ENCODE measurements at regions not wholly inside any gene's neighbourhood (a gene's known extent, or its start where the extent isn't known, plus 50 kb on each side); places are given as distances from the start of the nearest gene placed in this dataset.

DNA sequence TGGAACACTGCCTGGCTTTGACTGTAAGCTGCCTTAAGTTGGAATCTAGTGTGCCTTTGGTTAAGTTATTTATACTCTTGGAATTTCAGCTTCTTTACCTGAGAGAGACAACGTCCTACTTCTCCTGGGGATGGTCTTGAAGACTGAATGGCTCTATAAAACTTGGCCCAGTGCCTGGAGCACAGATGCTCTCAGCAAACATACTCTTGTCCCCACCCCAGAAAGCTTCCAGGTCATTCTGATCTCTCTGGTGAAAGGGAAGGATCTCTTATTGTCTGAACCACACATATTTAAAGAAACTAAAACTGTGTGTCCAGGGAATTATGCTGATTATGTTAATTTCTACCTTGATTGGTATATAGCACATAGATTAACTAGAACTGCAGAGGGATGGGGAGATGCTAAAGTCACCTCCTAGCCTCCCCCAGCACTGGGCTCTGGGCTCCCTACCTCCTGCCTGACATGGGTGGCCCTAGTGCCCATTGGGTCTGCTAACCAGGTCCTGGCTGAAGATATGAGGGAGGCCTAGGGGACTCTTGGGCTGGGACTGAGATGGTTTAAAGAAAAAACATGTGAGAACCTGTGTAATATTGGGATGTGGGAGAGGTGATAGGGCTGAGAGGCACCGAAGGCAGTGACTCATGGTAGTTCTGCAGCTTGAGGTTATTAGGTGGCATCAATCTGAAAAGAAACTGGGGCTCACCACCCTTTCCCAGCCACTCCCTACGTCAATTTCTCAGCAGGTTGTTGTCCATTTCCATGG is 171.0 kb downstream of the RPLP1 start:
- intact Hi-C loops (cut with micrococcal nuclease), result no loop called here

DNA sequence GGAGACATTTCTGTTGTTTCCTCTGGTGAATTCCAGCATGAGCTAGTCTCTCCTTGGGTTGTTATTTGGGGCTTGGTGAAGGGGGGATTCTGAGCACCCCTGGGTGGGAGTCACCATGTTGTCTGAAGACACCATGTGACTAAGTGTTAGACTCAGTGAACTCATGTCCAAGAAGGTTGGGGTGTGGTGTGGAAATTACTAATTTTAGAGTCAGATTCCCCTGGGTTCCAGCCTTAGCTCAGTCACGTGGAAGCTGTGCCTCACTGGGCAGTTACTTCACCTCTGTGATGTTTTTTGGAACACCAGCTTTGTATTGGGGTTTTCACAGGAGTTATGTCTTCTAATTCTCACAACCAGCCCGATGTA is 171.5 kb downstream of the RPLP1 start:
- intact Hi-C loops (cut with micrococcal nuclease), result no loop called here

GRCh38 chr15:69624816-69625215 is 172.2 kb downstream of the RPLP1 start:
- intact Hi-C loops (cut with micrococcal nuclease), result no loop called here

DNA sequence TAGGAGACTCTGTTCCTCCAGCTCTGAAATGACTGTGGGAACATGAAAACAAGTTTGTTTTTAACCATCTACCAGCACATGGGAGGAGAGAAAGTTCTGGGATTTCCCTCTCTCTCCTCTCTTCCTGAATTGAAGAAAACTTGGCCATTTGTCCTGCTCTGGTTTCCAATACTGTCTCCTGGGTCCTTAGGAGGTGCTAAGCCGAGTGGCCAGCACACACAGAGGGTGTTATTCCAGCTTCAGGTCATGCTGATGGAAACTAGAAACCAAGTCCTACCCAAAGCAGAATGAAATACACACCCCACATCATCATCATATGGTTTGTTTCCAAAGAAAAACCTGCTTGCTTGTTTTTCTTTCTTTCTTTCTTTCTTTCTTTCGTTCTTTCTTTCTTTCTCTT is 172.7 kb downstream of the RPLP1 start:
- intact Hi-C loops (cut with micrococcal nuclease), result no loop called here

- intact Hi-C loops (cut with micrococcal nuclease), result no loop called here
Observed at GRCh38 chr15:69626095-69627066, 173.8 kb downstream of the RPLP1 start.

DNA sequence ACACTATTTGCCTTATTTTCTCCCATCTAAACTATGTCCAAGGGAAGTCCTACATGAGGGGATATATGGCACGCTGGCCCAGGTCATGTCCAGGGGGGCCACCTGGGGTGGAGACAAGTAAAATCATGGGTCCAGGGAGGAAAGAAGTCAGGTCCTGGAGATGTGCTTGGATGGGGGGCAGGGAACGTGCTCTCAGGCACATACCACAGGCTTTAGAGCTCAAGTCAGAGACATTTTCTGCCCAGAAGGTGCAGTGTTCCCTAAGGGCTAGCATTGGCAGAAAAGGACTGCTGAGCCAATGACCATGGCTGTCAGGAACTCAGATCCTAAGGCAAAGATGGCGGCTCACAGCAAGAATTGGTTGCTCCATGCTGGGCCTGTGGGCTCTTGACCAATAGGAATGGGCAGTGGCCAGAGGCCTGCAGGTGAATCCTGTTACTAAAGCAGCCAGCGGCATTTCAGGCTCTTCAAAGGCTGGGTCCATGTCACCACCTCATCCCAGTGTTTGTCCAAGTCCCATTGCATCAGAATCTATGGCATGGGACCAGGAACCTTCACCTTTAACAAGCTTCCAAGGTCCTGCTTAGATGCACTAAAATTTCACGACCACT is 175.0 kb downstream of the RPLP1 start:
- intact Hi-C loops (cut with micrococcal nuclease), result no loop called here

DNA sequence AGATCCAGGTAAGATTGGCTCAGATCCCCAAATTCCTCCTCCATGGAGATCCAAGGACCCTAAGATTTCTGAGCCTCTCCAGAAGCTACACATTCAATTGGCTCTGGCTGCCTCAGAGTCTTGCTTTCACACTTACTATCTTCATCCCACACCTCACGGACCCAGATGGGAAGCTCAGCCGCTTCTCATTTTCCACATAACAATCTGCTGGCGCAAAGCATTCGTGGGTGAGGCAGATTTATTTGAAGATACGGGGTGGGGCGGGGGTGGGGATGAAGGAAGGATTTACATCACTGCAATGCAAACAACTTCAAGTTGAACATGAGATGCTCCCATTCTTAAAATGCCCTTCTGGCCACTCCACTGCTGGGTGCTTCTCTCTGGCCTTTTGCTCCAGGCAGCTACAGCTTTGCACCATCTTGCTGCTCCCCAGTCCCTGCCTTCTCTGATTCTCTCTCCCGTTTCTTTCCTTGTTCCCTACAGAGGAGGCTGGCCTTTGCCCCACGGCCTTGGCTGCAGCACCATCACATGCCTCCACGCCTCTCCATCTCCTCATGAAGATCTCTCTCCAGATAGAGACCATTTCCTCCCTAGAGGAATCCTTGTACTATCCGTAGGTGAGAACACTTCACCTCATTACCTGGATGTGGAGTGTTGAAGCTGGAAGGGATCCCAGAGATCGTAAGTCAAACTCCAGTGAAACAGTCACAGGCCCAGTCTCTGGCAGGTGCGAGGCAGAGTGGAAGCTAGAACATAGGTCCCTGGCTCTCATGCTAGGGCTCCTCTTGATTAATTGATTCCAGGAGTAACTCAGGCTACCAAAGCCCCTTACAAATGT is 175.9 kb downstream of the RPLP1 start:
- intact Hi-C loops (cut with micrococcal nuclease), result no loop called here

GRCh38 chr15:69629631-69630161 is 177.1 kb downstream of the RPLP1 start:
- intact Hi-C loops (cut with micrococcal nuclease), result no loop called here

- intact Hi-C loops (cut with micrococcal nuclease), result no loop called here
Observed at GRCh38 chr15:69631005-69631404, 178.4 kb downstream of the RPLP1 start.

GRCh38 chr15:69631978-69632377 is 179.4 kb downstream of the RPLP1 start:
- intact Hi-C loops (cut with micrococcal nuclease), result no loop called here

- intact Hi-C loops (cut with micrococcal nuclease), result no loop called here
Observed at GRCh38 chr15:69634860-69635259, 182.2 kb downstream of the RPLP1 start.

- intact Hi-C loops (cut with micrococcal nuclease), result no loop called here
Observed at GRCh38 chr15:69636169-69636915, 183.7 kb downstream of the RPLP1 start.

DNA sequence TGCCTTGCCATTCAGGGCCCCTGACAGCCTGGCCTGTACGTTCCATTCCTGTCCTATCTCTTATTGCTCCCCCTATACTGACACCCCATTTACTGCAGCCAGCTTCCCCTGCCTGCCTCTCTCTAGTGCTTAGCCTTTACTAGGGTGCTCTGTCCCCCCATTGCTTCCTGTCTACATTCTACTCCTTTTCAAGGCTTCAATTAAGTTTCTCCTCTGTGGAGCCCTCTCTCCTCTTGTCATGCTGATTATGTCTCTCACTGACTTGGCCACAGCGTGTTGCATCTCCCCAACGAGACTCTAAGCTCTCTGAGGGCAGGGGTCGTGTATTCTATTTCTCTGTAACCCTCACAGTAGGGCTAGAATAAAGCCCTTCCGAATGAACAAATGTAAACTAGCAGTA is 185.2 kb downstream of the RPLP1 start:
- intact Hi-C loops (cut with micrococcal nuclease), result no loop called here

GRCh38 chr15:69643476-69643875 is 190.9 kb downstream of the RPLP1 start:
- intact Hi-C loops (cut with micrococcal nuclease), result no loop called here

- intact Hi-C loops (cut with micrococcal nuclease), result no loop called here
Observed at GRCh38 chr15:69643971-69644370, 191.4 kb downstream of the RPLP1 start.

DNA sequence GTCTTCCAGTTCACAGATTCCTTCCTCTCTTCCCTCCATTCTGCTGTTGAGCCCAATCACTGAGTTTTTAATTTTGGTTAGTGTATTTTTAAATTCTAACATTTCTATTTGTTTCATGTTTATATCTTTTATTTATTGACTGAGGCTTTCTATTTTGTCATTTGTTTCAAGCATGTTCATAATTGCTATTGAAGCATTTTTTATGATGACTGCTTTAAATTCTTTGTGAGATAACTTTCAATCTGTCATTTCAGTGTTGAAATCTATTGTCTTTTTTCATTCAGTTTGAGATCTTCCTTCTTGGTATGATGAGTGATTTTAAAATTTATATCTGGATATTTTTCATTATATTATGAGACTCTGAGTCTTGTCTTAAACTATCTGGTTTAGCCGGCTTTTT is 192.3 kb downstream of the RPLP1 start:
- intact Hi-C loops (cut with micrococcal nuclease), result no loop called here

DNA sequence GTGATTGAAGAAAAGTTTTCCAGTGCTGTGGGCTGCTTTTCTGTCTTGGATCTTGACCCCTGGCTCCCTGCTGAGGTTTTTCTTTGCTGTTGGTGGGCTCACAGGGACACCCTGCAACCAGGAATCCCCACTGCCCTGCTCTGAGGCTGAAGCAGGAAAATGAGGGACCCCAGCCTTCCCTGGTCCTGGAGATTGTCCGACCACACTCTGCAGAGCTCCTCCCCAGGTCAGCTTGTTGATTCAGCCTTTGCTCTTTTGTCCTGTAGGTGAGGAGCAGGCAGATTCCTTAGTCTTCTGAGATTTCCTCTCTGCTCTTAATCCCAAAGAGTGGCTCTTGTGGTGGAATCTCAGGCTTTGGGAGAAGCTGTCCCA is 194.5 kb downstream of the RPLP1 start:
- intact Hi-C loops (cut with micrococcal nuclease), result no loop called here

DNA sequence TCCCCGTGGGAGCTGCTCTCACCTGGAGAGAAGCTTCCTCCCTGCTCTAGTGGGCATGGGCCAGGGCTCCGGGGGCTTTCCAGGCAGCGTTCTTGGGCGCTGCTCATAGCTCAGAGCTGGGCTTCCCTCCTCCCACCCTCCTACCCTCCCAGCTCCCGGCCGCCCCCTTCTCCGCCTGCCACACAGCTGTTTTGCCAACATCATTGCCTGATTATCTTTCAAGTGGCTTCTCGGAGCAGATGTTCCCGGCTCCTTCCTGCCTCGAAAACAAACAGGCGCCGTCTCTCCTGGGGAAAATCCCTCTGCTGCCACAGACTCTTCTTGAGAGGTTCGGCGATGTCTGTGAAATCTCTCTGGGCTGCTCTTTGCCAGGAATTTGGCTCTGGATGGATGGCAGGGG is 195.6 kb downstream of the RPLP1 start:
- intact Hi-C loops (cut with micrococcal nuclease), result no loop called here

GRCh38 chr15:69648775-69649735 is 196.4 kb downstream of the RPLP1 start:
- intact Hi-C loops (cut with micrococcal nuclease), result no loop called here
